Superior temporal gyrus (tissue), 1 donor: ENCODE measurements at regions not wholly inside any gene's neighbourhood (a gene's known extent, or its start where the extent isn't known, plus 50 kb on each side); places are given as distances from the start of the nearest gene placed in this dataset.

Experiments
- DNase-seq: peaks from one replicate; pipeline ENCODE4 v3.0.0-alpha.2; 2016; ENCODE audit errors: extremely low spot score

DNA sequence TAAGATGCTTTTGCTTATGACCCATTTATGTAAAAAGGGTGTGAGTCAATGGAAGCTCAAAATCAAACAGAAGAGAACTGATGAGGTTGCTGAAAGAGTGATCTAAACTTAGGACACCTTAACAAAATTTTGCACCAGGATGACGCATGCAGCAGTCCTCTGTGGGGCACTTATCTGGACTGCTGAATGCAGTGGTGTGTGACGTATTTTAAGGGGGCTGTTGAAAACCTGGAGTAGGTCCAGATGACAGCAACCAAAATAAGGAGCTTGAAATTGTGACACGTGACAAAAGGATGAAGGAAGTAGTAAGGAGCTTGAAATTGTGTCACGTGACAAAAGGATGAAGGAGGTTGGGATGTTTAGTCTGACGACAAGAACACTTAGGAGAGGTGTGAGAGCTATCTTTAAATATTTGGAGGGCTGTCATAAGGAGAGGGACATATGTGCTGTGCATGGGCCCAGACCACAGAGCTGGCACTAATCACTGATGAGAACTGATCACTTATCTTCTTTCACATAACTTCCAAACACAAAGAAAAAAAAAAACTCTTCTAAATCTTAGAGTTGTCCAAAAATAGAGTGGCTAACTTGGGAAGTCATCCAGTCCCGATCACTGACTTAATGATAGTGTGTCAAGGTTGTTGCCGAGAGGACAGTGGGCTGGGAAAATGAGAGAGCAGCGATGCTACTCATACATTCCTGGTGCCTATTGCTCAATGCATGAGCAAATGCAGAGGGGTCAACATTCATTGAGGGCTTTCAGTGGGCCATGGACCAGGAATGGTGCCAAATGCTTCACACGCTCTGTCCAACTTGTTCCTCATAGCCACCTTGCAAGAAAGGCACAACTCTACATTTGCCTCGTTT lies 264.2 kb upstream of the ZFHX3 start:
- no peak for DNase-seq

DNA sequence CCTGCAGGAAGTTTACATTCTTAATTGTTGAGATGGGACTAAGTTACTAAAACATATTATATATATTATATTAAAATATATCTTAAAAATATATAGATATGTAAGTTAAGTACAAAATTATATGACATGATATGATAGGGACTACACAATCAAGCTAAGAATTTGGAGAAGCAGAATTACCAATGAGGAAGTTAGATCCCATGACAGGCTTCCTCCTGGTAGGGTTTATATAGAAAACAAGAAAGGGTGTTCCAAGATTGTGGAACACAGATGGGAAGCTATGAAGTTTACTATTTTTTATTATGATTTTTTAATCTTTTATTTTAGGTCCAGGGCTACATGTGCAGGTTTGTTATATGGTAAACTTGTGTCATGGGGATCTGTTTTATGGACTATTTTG lies 260.8 kb upstream of the ZFHX3 start:
- no peak for DNase-seq

DNA sequence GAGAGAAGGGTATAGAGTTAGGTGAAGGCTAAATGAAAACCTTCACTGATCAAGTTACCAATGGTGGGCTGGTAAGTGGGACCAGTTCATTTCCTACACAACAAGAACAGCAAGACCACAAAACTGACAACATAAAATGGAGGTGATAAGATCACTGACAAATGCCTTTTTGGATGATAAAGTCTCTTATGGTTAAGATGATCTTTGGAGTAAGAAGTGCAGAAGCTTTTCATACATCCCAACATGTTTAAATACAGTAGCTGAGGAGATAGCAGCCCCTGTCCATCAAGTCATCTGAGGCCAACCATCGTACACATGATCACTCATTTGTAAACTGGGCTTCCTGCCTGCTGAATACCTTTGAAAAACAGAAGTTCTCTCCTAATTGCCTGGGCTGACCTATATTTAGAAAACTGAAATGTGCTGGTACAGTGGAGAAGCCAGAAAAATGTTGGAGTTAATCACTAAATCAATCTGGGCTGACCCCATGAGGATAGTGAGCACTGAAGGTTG lies 259.0 kb upstream of the ZFHX3 start:
- DNase-seq, result no peak

DNA sequence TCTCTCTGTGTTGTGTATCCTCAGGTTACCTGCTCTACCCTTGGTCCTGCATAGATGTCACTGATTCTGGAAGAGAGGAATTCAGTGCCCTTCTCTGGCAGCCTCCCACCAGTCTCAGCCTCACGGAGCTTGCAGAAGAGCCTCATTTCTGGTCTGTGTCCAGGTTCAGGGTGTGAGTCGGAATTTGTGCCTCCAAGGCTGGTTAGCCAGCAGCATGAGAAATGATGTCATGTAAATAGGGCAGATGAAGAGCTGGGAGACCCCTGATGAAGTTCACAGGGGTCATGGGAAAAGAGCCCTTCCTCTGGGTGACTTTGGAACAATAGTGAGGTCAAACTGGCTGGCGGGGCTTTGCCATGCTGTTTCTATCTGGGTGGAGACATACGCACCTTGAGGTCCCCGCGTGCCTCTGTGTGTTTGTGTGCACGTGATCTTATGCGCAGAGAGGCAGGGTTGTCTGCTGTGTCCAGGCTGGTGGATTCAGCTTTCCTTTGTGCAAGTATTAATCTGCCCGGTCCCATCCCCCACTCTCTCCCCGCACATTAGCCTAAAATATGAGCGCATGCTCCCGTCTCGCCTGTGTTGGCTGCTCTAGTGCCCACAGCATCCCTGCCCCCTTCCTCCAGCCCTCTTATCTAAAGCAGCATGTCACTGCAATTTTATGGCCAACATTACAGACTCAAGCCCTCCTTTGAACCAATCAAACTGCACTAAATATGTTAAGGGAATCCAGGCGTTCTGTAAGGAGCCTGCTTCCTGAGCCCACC lies 256.3 kb upstream of the ZFHX3 start:
- DNase-seq, result no peak

DNA sequence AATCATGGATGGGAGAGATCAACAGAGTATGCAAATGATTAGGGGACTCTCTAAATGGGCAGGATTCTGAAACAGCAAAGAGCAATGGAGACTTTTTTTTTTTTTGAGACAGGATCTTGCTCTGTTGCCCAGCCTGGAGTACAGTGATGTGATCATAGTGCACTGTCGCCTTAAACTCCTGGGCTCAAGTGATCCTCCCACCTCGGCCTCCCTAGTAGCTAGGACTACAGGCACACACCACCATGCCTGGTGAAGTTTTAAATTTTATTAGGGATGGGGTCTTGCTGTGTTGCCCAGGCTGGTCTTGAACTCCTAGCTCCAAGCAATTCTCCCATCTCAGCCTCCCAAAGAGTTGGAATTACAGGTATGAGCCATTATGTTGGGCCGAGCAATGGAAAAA lies 255.0 kb upstream of the ZFHX3 start:
- DNase-seq, result no peak

DNA sequence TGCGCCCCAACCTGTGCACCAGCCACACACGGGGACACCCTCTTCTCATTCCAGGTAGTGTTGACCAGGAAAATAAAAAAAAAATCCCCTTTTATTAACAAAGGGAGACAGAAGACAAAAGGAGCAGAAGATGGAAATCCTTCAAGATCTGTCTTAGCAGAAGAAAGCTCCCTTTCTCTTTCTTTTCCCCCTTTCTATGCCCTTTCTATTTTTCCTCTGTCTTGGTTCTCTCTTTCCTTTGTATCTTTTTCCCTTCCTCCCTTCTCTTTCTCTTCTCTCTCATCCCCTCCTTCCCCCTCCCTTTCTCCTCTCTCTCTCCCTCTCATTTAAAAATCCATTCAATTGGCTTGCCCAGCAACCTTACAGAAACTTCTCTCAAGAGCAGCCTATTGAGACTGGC lies 254.1 kb upstream of the ZFHX3 start:
- DNase-seq, result no peak

DNA sequence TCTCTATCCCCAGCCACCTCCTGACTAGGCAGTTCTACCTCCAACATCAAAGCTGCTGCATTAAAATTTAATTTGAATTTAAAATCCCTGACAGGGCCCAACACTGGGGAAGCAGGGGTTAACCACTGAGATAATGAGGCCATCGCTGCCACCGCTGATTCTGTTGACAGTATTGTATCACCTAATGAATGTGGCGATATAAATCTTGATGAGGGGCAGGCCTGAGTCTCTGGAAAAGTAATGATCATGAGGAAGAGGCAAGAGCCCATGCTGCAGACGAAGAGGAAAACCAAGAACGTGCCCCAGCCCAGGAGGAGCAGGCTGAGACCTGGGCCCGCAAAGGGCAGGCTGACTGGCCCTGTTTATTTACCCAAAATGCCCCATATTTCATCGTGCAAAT lies 251.4 kb upstream of the ZFHX3 start:
- no peak for DNase-seq

DNA sequence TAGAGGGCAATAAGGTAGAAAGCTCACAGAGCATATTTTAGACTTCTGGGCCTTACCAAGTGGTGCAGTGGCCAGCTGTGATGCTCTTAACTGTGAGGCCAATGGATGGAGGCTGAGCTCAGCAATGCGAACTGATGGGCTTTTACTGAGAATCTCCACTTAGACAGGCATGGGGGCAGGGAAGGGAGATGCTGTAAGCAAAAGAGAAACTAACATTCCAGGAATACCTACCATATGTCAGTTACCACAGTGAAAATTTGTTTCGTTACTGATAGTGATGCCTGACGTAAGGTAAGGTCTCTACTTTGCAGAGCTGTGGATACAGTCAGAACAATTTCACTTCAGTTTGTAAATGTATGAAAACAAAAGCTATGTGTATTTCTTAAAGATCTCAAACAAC lies 250.6 kb upstream of the ZFHX3 start:
- no peak for DNase-seq

DNA sequence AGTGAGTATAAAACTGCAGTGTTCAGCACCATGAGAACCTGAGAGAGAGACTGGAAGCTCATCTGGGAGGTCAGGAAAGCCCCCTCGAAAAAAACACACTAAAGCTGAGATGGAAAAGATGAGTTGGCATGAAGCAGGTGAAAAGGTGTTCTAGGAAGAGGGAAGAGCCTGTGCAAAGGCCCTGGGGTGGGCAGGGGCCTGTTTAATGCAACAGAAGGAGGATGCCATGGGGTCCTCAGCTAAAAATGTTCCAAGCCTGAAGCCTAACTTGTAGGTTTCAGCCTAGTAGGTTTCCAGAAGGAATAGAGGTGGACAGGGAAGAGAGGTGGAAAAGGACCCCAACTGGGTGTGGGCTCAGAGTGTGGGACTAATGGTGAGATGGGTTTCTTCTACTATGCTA lies 242.3 kb upstream of the ZFHX3 start:
- no peak for DNase-seq

DNA sequence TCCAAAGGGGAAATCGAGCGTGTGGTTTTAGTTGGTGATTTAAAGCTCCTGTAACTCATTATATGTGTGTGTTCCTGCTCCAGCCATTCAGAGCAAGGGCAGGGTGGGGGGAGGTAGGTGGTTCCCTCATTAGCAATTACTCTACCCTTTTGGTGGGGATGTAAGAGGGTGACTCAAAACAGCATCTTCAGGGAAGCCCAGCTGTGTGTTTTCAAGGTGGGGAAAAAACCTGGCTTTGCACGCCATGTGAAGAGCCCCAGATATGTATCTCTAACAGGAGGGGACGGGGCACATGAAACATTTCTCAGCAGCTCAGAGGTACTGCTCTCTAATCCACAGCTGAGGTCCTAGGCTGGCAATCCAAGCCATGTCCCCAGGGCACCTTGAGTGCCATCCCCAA lies 241.3 kb upstream of the ZFHX3 start:
- DNase-seq, result no peak

DNA sequence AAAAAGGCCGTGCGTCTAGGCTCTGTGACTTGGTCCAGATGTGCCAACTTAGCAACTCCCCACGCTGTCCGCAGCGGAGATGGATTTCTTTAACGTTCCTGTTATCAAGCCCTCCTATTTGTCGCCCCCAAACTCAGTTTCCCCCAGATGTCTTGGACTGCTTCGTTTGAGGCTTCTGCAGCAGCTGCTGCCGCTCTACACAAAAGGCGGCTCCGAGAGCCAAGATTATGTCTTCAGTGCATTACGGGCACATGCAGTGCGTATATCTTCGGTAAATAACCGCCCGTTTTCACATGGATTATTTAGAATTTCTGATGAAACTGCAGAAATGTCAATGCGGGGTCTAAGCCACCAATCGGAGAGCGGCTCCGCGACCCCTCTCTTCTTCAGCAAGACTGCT lies 240.6 kb upstream of the ZFHX3 start:
- DNase-seq, result no peak

DNA sequence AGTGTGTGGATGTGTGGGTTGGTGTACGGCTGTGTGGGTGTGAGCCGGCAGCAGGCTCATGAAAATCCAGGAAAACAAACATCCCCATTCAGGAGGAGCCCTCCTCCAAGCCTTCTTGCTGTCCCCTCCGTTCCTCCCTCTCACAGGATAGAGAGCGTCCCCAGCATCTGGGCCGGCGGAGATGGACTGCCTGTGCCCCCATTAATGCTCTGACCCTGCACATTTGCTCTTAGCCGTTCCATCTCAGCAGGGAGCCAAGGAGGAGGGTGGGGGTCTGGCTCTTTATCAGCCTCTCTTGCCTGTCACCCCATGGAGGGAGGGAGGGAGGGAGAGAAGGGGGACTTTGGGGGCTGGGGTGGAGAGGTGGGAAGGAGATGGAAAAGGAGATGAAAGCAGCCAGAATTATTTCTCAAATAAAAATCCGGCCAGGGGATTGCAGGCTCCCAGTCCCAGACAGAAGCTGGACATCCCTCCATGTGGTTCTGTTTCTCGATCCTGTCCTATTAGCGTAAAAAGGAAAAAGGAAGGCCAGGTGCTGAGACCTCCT lies 240.0 kb upstream of the ZFHX3 start:
- no peak for DNase-seq

DNA sequence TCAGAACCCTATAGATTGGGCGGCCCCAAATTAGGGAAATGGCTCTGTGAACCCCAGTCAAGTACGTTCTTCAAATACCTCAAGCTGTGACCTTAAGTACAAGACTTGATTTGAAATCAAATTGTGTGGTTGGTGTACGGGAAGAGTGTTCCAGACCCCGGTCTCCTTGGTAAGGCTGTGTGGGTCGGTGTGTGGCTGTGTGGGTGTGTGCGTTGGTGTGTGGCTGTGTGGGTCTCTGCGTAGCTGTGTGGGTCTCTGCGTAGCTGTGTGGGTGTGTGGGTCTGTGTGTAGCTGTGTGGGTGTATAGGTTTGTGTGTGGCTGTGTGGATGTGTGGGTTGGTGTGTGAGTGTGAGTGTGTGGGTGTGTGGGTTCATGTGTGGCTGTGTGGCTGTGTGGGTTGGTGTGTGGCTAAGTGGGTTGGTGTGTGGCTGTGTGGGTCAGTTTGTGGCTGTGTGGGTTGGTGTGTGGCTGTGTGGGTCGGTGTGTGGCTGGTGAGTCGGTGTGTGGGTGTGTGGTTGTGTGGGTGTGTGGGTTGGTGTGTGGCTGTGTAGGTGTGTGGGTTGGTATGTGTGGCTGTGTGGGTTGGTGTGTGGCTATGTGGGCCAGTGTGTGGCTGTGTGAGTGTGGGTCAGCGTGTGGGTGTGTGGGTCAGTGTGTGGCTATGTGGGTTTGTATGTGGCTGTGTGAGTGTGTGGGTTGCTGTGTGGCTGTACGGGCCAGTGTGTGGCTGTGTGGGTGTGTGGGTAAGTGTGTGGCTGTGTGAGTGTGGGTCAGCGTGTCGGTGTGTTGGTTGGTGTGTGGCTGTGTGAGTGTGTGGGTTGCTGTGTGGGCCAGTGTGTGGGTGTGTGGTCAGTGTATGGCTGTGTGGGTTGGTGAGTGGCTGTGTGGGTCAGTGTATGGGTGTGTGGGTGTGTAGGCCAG lies 238.7 kb upstream of the ZFHX3 start:
- DNase-seq, result no peak

DNA sequence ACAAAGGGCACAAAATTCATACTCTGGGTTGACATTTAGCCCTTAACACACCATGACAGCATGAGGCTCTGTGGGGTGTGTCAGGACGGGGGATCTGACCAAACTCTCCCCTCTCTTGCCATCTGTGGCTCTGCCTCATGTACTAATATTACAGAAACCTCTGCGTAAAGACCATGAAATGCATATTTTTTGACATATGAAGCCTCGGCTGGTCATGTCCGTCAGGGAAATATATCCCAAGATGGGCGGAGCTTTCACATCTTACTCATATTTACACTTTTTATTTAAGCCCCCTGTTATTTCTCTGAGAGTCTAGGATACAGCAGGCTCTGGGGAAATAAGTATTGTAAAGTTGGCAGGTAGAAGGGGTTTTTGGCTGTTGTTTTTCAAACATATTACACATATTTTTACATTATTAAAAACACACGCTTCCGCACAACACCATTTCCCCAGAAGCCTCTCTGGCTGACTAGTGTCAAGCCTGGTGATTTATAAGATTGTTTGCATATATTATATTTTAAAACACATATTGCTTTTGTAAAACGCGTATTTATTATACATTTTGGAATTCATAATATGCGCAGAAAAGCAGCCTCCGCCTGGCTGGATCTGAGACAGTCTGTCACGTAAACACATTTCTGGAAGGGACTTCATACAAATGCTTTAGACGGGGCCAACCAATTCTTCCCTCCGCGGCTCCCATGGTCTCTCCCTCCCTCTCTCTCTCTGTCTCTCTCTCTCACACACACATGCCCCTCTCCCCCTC lies 237.7 kb upstream of the ZFHX3 start:
- DNase-seq, result no peak

DNA sequence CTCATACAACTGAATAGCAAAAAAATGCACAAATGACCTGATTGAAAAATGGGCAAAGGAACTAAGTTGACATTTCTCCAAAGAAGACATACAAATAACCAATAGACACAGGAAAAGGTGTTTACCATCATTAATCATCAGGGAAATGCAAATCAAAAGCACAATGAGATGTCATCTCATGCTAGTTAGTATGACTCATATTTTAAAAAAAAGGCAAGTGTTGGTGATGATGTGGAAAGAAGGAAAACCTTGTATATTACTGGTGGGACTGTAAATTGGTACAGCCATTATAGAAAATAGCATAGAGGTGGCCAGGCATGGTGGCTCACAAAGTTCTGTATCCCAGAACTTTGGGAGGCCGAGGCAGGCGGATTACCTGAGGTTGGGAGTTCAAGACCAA lies 232.5 kb upstream of the ZFHX3 start:
- no peak for DNase-seq

DNA sequence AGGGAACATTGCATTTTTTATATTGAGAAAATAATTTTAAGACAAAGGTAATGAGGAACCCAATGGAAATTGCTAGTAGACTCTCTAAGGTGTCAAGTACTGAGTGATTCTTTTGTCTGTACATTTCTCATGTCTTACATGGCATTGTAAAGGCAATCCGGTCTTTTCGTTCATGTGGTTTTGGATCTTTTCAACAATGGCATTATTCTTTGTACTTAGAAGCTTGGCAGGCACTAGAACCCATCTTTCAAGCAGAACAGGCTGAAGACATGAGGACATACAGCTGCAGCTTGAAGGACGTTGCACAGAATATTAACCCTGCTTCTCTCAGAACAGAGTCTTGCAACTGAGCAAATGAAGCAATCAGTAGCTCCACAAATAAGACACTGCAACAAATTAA lies 231.5 kb upstream of the ZFHX3 start:
- peak; percentile 23 for DNase-seq

DNA sequence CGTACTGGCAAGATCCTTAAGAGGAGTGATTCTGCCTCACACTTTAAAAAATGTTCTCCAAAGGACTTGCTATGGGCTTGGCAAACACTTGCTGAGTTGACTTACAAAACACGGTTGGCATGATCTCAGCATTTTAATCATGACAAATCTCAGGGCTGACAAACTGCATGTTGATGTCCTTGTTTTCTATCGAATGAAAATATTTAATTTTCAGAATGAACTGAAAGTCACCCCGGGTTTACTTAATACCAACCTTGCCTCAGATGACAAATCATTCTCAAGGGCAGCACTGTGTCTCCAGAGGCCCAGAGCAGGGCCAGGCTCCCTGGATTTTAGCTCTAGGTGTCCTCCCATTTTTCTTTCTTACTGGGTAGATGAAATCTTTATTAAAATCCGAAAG lies 229.1 kb upstream of the ZFHX3 start:
- DNase-seq, result no peak

DNA sequence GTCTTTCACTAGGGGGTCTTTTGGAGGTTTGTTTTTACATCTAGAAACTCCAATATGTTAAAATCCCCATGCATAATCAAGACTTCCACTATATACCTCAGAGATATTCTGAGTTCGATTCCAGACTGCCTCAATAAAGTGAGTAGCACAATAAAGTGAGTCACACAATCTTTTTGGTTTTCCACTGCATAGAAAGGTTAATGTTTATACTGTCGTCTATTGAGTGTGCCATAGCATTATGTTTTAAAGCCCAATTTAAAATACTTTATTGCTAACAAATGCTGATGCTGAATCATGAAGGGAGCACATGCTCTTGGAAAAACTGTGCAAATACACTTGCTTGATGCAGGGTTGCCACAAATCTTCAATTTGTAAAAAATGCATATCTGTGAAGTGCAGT lies 227.5 kb upstream of the ZFHX3 start:
- no peak for DNase-seq

DNA sequence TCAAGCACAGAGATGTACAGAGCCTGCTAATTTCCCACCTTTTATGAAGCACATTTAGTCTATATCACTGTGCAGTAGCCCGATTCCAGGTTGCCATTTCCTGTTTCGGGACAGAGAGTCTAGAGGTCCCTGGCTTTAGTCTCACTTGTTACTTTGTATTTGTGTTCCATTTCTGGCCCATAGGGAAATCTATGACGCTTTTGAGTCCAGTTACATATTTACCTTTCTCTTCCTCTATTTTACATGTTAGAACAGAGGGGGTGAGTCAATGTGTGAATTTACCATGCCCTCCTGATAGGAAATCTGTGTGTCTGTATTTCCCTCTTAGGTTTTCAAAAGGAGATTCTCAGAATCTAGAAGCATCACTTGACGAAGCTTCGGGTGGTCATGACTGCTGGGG lies 227.1 kb upstream of the ZFHX3 start:
- no peak for DNase-seq

DNA sequence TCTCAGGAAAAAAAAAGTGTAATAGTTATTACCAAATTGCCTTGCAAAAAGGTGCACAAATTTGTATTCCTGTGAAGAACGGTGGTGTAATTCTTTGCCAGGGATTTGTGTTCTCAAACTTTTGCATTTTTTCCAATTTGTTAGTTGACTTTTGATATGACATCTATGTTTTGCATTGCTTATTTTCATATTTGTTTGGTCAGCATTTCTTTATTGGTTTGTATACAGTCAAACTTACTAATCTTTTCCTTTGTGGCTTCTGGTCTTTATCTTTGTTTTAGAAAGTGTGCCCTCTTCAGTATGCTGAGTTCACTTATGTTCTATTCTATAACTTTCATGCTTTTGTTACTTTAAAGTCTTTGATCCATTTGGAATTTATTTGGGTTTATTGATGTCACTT lies 226.2 kb upstream of the ZFHX3 start:
- no peak for DNase-seq
